AG09319 (cell line): ENCODE measurements at regions not wholly inside any gene's neighbourhood (a gene's known extent, or its start where the extent isn't known, plus 50 kb on each side); places are given as distances from the start of the nearest gene placed in this dataset.

ENCODE experiments used
- DNase-seq: peaks from one replicate; pipeline ENCODE4 v3.0.0-alpha.2; 2010; ENCODE audit warnings: low read depth; ENCODE audit errors: extremely low read depth
- TF ChIP-seq, protein P1 (sequence below): IDR thresholded peaks from 2 replicates; pipeline ENCODE4 v1.5.1; 2011; ENCODE audit warnings: low read depth, mild to moderate bottlenecking, inconsistent platforms, low read length, moderate library complexity

DNA sequence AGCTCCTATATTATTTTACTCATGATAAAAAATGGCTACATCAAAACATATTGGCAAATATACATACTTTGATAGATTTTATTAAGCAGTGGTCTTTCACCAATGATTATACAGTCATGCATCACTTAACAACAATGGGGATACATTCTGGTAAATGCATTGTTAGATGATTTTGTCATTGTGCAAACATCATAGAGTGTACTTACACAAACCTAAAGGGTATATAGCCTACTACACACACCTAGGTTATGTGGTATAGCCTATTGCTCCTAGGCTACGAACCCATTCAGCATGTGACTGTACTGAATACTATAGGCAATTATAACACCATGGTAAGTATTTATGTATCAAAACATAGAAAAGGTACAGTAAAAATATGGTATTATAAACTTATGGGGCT lies 98.9 kb upstream of the IL6 start:
- no peak for DNase-seq
- TF ChIP-seq, protein P1, sequence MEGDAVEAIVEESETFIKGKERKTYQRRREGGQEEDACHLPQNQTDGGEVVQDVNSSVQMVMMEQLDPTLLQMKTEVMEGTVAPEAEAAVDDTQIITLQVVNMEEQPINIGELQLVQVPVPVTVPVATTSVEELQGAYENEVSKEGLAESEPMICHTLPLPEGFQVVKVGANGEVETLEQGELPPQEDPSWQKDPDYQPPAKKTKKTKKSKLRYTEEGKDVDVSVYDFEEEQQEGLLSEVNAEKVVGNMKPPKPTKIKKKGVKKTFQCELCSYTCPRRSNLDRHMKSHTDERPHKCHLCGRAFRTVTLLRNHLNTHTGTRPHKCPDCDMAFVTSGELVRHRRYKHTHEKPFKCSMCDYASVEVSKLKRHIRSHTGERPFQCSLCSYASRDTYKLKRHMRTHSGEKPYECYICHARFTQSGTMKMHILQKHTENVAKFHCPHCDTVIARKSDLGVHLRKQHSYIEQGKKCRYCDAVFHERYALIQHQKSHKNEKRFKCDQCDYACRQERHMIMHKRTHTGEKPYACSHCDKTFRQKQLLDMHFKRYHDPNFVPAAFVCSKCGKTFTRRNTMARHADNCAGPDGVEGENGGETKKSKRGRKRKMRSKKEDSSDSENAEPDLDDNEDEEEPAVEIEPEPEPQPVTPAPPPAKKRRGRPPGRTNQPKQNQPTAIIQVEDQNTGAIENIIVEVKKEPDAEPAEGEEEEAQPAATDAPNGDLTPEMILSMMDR = no peak

GRCh38 chr7:22627136-22627535 lies 99.9 kb upstream of the IL6 start:
- DNase-seq = no peak
- TF ChIP-seq, protein P1 = no peak

DNA sequence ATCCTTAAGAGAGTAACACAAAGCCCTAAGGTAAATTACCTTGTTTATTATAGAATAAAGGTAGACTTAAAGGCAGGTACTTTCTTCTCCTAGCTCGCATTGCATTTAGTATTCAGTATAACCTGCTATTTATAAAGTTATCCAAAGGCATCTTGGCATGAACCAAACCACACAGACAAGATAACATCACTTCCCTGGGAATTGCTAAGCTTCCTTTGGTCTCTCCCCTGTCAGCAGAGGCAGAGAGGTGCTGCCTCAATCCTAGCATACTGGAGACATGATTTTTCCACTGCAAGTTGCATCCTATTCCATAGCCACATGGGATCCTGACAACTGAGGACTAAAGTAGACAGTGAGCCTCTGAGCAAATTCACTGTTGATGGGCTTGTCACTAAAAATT lies 101.7 kb upstream of the IL6 start:
- TF ChIP-seq, protein P1 = no peak
- DNase-seq = no peak

GRCh38 chr7:22624781-22625180 lies 102.2 kb upstream of the IL6 start:
- DNase-seq = no peak
- TF ChIP-seq, protein P1 = no peak

DNA sequence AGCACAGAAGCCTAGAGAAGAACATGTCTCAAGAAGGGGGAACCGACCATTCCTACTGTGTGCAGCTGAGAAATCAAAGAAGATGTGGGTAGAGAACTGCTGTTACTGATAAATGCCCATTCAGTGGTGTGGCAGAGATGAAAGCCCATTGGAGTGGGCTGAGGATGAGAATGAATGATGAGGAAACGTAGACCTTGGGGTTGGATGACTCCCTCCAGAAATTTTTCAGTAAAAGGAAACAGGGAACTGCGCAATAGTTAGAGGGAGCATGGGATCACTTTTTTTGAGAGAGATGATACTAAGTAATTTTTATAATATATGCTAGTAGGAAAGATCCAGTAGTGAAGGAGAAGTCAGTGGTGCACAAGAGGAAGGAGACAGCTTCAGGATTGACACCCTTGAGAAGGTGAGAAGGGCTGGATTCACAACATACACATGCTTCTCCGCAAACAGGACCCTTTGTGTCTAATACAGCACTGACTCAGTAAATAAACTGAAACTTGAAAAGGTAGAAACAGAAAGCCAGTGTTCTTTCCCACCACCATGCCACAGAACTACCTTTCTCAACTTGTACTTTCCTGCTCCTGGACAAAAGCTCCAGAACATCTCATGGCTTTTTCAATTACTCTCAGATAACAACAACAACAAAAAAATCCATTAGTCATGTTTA lies 104.7 kb upstream of the IL6 start:
- TF ChIP-seq, protein P1 = no peak
- DNase-seq = no peak

DNA sequence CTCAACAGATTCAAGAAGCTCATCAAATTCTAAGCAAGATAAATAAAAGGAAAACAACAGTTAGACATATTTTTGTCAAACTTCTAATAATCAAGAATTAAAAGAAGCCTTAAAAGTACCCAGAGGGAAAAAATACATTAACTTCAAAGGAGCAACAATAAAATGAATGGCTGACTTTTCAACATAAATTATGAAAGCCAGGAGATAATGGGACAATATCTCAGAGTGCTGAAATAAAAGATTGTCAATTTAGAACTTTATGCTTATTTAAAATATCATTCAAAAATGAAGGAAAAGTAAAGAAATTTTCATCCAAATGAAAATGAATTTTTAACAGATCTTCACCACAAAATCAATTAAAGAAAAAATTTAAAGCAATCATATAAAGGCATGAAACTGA lies 108.5 kb upstream of the IL6 start:
- TF ChIP-seq, protein P1 = no peak
- no peak for DNase-seq

DNA sequence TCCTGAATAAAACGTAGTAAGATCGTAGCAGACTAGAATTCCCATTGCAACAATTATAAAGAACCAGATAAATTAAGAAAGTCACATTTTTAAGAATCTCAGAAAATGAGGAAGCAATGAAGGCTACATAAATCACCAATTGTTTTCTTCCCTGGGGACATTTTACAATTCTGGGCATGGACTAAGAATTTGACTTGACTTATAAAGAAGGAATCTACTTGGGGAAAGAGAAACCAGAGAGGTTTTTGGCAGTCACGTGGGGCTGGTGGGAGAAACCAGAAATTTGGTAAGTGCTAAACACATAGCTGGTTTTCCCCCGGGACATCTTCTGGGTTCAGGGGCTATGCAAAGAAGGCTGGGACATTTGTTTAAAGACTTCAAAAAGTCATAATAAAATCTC lies 109.8 kb upstream of the IL6 start:
- no peak for DNase-seq
- TF ChIP-seq, protein P1 = no peak
